D341Med (cell line): ENCODE measurements at regions not wholly inside any gene's neighbourhood (a gene's known extent, or its start where the extent isn't known, plus 50 kb on each side); places are given as distances from the start of the nearest gene placed in this dataset.
"Not testable (repeated sequence)": the region's sequence is repeated elsewhere in the genome, so short reads cannot be mapped to it uniquely, and the experiment has no call there.

Source experiments
- DNase-seq: peaks from one replicate; pipeline ENCODE4 v3.0.0; 2012; ENCODE audit warnings: low spot score

GRCh38 chr21:27379354-27379753, 412.5 kb upstream of the ADAMTS5 start:
- no peak for DNase-seq

- DNase-seq, result no peak
Measured at GRCh38 chr21:27372381-27372780, 405.5 kb upstream of the ADAMTS5 start.

- no peak for DNase-seq
Measured at GRCh38 chr21:27371975-27372331, 405.1 kb upstream of the ADAMTS5 start.

- DNase-seq, result no peak
Measured at GRCh38 chr21:27371115-27371974, 404.5 kb upstream of the ADAMTS5 start.

- DNase-seq, result no peak
Measured at GRCh38 chr21:27369978-27370571, 403.2 kb upstream of the ADAMTS5 start.

- no peak for DNase-seq
Measured at GRCh38 chr21:27369234-27369633, 402.3 kb upstream of the ADAMTS5 start.

GRCh38 chr21:27366646-27367235, 399.9 kb upstream of the ADAMTS5 start:
- DNase-seq, result no peak

- no peak for DNase-seq
Measured at GRCh38 chr21:27366036-27366435, 399.1 kb upstream of the ADAMTS5 start.

GRCh38 chr21:27365394-27365793, 398.5 kb upstream of the ADAMTS5 start:
- no peak for DNase-seq

GRCh38 chr21:27363719-27364477, 397.0 kb upstream of the ADAMTS5 start:
- no peak for DNase-seq

GRCh38 chr21:27362249-27362648, 395.4 kb upstream of the ADAMTS5 start:
- DNase-seq, result no peak

GRCh38 chr21:27359141-27359540, 392.3 kb upstream of the ADAMTS5 start:
- DNase-seq, result no peak

GRCh38 chr21:27352885-27353284, 386.0 kb upstream of the ADAMTS5 start:
- no peak for DNase-seq

GRCh38 chr21:27346041-27346448, 379.2 kb upstream of the ADAMTS5 start:
- DNase-seq, result no peak

GRCh38 chr21:27339902-27340301, 373.0 kb upstream of the ADAMTS5 start:
- no peak for DNase-seq

- DNase-seq, result not testable (repeated sequence)
Measured at GRCh38 chr21:27338007-27338406, 371.1 kb upstream of the ADAMTS5 start.

- DNase-seq, result no peak
Measured at GRCh38 chr21:27333096-27333495, 366.2 kb upstream of the ADAMTS5 start.

- DNase-seq, result no peak
Measured at GRCh38 chr21:27329255-27329851, 362.5 kb upstream of the ADAMTS5 start.

GRCh38 chr21:27326301-27326700, 359.4 kb upstream of the ADAMTS5 start:
- DNase-seq, result no peak

- no peak for DNase-seq
Measured at GRCh38 chr21:27323331-27323730, 356.4 kb upstream of the ADAMTS5 start.

- DNase-seq, result no peak
Measured at GRCh38 chr21:27321791-27322190, 354.9 kb upstream of the ADAMTS5 start.

- no peak for DNase-seq
Measured at GRCh38 chr21:27320868-27321267, 354.0 kb upstream of the ADAMTS5 start.
